ENCODE measurements at regions not wholly inside any gene's neighbourhood (a gene's known extent, or its start where the extent isn't known, plus 50 kb on each side); places are given as distances from the start of the nearest gene placed in this dataset.

DNA sequence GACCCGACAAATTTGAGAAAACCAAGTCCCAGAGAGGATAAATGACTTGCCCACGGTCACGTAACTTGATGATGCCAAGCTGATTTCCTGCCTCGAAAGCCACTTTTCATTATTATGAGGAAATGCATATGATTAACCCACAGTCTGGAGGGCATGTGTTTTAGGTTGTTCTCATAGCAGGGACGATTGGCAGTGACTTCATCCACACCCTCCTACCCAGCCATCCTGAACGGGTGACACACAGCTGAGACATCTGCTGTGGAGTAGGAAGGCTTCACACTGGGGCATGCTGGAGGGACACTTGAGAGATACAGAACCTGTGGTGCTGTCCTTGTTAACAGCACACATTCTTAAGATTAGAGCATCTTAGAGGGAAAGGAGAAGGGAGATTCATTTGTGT is 65.4 kb upstream of the WDFY2 start:
- DNase-seq (ENCODE audit: low spot score) = peak; percentile 40

DNA sequence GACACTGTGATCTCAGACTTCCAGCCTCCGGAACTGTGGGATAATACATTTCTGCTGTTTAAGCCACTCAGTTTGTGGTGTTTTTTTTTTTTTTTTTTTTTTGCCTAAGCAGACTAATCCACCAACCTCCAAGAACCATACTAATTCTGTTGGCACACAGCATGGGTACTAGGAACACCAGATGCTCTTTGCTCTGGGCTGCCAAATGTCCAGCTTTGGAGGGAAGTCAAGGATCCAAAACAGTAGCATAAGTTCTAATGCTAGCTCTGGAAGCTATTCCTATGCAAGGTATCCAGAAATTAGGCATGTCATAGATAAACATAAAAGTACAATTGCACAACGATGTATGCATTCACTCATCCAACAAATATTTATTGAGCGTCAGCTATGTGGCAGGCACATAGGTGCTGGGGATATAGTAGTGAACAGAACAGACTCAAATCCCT is 64.5 kb upstream of the WDFY2 start:
- no peak for DNase-seq (ENCODE audit: low spot score)

DNA sequence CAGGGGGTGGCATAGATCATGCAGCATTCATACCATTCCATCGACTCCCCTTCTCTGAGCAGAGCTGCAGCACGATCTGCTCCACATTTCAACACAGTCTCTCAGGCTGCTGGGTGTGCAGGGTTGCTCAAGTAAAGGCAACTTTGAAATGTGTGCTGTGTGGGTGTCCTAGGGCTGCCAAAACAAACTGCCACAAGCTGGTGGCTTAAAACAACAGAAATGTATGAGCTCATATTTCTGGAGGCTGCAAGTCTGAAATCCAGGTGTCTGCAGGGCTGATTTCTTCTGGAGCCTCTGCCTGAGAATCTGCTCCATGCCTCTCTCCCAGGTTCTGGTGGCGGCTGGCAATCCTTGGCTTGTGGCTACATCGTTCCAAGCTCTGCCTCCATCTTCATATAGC is 63.7 kb upstream of the WDFY2 start:
- DNase-seq (ENCODE audit: low spot score) = peak; percentile 48

DNA sequence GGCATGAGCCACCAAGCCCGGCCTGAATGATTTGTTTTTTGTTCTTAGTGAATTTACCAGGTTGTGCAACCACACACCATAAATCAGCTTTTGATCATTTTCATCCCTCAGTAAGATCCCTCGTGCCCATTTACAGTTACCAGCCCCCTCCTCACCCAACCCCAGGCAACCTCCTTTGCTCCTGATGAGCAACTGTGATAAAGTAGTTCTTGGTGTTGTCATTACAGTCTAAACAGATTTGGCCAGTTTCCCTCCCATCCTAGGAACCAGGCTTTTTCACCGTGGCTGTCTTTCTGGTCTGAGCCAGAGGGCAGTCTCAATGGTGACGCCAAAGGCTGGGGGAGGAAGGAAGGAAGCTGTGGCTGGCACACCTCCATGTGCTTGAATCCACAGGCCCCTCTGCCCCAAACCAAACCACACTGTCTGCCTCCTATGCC is 61.2 kb upstream of the WDFY2 start:
- peak; percentile 62 for DNase-seq (ENCODE audit: low spot score)

DNA sequence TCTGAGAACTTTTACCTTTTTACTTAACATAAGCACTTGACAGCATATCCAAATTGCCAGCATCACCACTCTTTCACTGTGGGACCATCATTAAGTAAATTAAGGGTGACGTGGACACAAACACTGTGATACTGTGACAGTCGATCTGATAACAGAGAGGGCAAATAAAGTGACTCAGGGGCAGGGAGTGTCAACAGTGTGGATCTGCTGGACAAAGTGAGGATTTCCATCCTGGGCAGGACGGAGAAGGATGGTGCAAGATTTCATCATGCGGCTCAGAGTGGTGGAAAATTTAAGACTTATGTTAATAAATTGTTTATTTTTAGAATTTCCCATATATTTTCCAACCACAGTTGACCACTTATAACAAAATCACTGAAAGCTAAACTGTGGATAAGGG is 60.0 kb upstream of the WDFY2 start:
- DNase-seq (ENCODE audit: low spot score) = no peak

DNA sequence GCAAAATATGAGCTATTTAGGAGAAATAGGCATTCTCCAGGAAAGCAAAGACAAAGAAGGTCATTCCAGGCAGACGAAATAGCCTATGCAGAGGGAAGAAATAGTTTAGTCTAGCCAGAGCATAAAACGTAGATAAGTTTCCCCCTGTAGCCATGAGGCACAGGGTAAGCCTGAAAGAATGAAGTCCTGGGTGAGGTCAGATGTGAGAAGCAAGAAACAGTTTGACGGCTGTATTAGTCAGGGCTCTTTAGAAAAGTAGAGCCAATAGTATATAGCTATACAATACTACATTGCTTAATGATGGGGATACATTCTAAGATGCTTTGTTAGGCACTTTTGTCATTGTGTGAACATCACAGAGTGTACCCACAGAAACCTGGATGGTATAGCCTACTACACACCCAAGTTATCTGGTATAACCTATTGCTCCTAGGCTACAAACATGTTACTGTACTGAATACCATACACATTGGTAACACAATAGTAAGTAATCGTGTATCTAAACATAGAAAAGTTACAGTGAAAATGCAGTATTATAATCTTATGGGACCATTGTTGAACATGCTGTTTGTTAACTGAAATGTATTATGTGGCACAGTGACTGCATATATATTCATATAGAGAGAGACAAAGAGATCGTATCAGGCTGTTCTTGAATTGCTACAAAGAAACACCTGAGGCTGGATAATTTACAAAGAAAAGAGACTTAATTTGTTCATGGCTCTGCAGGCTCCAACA is 59.3 kb upstream of the WDFY2 start:
- peak; percentile 48 for DNase-seq (ENCODE audit: low spot score)

DNA sequence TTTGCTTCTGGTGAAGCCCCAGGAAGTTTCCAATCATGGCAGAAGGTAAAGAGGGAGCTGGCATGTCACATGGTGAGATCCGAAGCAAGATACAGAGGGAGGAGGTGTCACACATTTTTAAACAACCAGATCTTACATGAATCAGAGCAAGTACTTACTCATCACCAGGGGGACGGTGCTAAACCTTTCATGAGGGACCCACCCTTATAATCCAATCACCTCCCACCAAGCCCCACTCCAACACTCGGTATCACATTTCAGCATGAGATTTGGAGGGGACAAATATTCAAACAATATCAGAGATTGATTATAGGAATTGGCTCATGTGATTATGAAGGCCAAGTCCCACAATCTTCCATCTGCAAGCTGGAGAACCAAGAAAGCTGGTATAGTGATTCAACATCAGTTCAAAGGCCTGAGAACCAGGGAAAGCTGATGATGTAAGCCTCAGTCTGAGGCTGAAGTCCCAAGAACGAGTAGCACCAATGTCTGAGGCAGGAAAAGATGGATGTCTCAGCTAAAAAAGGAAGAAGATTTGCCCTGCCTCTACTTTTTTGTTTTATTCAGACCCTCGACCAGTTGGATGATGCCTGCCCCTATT is 58.6 kb upstream of the WDFY2 start:
- no peak for DNase-seq (ENCODE audit: low spot score)

DNA sequence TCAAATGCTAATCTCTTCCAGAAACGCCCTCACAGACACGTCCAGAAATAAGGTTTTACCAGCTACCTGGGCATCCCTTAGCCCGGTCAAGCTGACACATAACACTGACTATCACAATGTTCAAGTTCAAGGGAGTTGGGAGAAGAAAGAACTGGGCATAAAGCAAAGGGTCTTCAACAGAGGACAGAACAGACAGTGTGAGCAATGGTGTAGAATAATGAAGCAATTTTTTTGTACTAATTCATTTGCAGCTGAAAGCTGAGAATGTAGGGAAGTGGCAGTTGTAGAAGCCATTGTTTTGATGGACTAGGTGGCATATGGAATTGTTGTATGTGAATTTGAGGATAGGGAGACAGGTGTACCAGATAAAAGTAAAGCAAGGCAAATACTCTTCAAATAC is 58.1 kb upstream of the WDFY2 start:
- DNase-seq (ENCODE audit: low spot score) = no peak

DNA sequence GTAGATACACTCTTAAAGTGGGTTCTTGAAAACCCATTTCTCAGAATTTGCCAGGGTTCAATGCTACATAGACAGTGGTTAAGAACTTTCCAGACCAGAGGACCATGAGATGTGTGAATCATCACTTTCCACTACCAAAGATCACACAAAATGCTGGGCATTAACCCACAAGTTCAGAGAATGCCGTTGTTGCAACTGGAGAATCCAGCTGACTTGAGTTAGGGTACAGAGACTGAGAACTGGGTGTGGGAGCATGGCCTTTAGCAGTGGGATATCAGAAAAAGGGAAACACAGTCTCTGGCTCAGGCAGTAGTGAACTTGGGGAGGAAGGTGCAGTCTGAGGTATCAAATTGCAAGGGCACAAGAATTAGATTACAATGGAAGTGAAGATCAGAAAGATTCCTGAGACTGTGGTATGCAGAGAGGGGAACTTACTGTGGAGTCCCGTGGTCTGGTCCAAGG is 51.5 kb upstream of the WDFY2 start:
- DNase-seq (ENCODE audit: low spot score) = no peak

DNA sequence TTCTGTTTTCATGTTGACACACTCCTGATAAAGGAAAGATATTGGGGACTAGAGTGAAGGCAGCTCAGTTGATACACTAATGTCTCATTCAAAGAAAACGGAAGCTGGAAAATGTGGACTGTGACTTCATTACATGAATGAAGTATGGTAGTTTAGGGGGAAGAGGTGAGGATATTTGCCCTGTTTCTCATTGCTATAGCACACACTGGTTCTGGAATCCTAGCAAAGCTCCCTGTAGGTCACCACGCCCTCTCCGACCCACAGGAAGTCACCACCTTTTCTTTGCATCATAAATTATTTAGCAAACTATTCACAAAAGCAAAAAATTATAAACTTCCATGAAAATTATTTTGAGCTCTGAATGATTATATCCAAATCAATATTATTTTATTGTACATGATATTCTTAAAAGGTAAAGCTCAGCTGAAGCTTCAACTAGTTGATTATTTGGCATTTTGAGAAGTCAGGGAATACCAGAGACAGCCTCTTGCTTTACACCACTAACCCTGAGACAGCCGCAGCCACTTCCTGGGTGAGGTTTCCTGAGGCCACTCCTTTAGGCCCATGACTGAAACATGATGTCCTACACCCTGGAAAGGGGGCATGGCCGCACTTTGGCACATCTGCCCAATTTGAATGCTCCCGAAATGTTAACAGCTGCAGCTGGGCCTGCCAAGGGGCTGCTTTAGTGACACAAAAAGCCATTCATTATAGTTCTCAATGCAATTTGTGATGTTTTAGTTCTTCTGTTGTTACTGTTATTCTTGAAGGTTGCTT is 50.0 kb upstream of the WDFY2 start:
- DNase-seq (ENCODE audit: low spot score) = peak; percentile 59

Measured in GM03348 (cell line).